Glutamatergic neuron (in vitro differentiated cells): ENCODE measurements at regions not wholly inside any gene's neighbourhood (a gene's known extent, or its start where the extent isn't known, plus 50 kb on each side); places are given as distances from the start of the nearest gene placed in this dataset.

ENCODE experiments used
- DNase-seq: peaks from one replicate; pipeline ENCODE4 v3.0.0; 2022
- H3K27ac Mint-ChIP-seq: one replicate; pipeline ENCODE4 v1.8.0; 2020; ENCODE audit warnings: mild to moderate bottlenecking, mixed read lengths, inconsistent platforms; ENCODE audit not compliant: unreplicated experiment
- H3K27me3 Mint-ChIP-seq: one replicate; pipeline ENCODE4 v1.8.0; 2020; ENCODE audit warnings: mild to moderate bottlenecking, moderate library complexity, mixed read lengths, inconsistent platforms; ENCODE audit not compliant: unreplicated experiment
- H3K36me3 Mint-ChIP-seq: one replicate; pipeline ENCODE4 v1.8.0; 2020; ENCODE audit warnings: mild to moderate bottlenecking, mixed read lengths, inconsistent platforms; ENCODE audit not compliant: unreplicated experiment
- H3K4me1 Mint-ChIP-seq: one replicate; pipeline ENCODE4 v1.8.0; 2020; ENCODE audit warnings: mild to moderate bottlenecking, low read depth, mixed read lengths, inconsistent platforms; ENCODE audit not compliant: unreplicated experiment
- H3K4me3 Mint-ChIP-seq: one replicate; pipeline ENCODE4 v1.8.0; 2020; ENCODE audit warnings: mild to moderate bottlenecking, mixed read lengths, inconsistent platforms; ENCODE audit not compliant: unreplicated experiment
- H3K9me3 Mint-ChIP-seq: one replicate; pipeline ENCODE4 v1.8.0; 2020; ENCODE audit warnings: mild to moderate bottlenecking, moderate library complexity, mixed read lengths, inconsistent platforms; ENCODE audit not compliant: unreplicated experiment
- TF ChIP-seq, protein P1 (sequence below): fragments of 200-600 bp; sonication (generic); IDR thresholded peaks from one replicate; pipeline ENCODE4 v1.5.0; 2021; ENCODE audit not compliant: partially characterized antibody, unreplicated experiment

DNA sequence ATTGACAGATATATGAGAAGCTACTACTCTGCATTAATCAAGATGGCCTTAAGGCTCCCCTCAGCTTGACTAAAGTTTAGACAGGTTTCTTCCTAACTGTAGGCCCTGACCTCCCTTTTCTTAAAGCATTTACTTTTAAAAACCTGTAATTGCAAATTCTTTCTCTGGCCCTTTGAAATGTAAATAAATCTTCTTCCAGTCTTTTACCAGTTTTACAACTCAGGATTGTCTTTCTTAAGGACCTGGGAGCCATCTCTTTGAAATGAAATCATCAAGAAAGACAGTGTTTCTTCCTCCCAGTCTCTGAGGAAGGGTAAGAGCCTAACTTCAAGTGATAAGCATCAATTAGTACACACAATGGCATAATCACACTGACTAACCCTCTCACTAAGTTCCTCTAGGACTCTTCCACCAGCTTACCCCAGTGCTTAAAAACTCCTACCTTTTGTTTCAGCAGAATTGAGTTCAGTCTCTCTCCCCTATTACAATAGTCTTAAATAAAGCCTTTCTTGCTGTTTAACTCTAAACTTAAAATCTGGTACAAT lies 58.7 kb upstream of the CDH20 start:
- no peak for DNase-seq
- no peak overlapping the region for H3K27ac Mint-ChIP-seq
- TF ChIP-seq, protein P1, sequence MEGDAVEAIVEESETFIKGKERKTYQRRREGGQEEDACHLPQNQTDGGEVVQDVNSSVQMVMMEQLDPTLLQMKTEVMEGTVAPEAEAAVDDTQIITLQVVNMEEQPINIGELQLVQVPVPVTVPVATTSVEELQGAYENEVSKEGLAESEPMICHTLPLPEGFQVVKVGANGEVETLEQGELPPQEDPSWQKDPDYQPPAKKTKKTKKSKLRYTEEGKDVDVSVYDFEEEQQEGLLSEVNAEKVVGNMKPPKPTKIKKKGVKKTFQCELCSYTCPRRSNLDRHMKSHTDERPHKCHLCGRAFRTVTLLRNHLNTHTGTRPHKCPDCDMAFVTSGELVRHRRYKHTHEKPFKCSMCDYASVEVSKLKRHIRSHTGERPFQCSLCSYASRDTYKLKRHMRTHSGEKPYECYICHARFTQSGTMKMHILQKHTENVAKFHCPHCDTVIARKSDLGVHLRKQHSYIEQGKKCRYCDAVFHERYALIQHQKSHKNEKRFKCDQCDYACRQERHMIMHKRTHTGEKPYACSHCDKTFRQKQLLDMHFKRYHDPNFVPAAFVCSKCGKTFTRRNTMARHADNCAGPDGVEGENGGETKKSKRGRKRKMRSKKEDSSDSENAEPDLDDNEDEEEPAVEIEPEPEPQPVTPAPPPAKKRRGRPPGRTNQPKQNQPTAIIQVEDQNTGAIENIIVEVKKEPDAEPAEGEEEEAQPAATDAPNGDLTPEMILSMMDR: no peak
- H3K4me1 Mint-ChIP-seq: no peaks in the 10 kb centered on the region
- H3K9me3 Mint-ChIP-seq: no peaks in the 10 kb centered on the region
- no peaks in the 10 kb centered on the region for H3K27me3 Mint-ChIP-seq
- H3K4me3 Mint-ChIP-seq: no peak overlapping the region
- H3K36me3 Mint-ChIP-seq: no peaks in the 10 kb centered on the region

- H3K4me1 Mint-ChIP-seq: no peaks in the 10 kb centered on the region
- DNase-seq: no peak
- no peaks in the 10 kb centered on the region for H3K9me3 Mint-ChIP-seq
- no peak overlapping the region for H3K4me3 Mint-ChIP-seq
- H3K27ac Mint-ChIP-seq: no peak overlapping the region
- H3K36me3 Mint-ChIP-seq: no peaks in the 10 kb centered on the region
- TF ChIP-seq, protein P1: no peak
- no peaks in the 10 kb centered on the region for H3K27me3 Mint-ChIP-seq
Measured at GRCh38 chr18:61277808-61278207, 55.4 kb upstream of the CDH20 start.

DNA sequence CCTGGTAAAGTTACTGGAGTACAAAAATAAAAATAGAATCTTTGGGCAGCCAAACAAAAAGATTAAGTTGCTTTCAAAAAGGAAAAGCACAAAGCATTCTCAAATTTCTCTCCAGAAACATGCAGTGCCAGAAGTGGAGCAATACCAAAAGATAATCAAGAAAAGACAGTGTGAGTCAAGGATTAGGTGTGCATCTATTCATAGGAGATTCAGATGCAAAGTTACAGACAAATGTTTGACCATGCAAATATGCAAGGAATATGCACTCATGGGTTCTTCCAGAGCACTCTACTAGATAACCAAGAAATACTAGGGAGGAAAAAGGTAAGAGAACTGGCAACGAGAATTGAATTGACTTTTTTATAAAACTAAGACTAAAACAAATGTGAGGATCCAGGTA lies 51.8 kb upstream of the CDH20 start:
- Mint-ChIP-seq H3K9me3 (no peaks in the 10 kb centered on the region), H3K27me3 (no peaks in the 10 kb centered on the region), H3K36me3 (no peaks in the 10 kb centered on the region), H3K27ac (no peak overlapping the region), H3K4me1 (no peaks in the 10 kb centered on the region), H3K4me3 (no peak overlapping the region)
- DNase-seq: no peak
- TF ChIP-seq, protein P1: no peak

- Mint-ChIP-seq H3K27ac (no peak overlapping the region), H3K4me1 (no peaks in the 10 kb centered on the region), H3K27me3 (no peaks in the 10 kb centered on the region), H3K9me3 (no peaks in the 10 kb centered on the region), H3K4me3 (no peak overlapping the region), H3K36me3 (no peaks in the 10 kb centered on the region)
- TF ChIP-seq, protein P1: no peak
- DNase-seq: no peak
Measured at GRCh38 chr18:61282926-61283325, 50.3 kb upstream of the CDH20 start.
